ENCODE measurements at regions not wholly inside any gene's neighbourhood (a gene's known extent, or its start where the extent isn't known, plus 50 kb on each side); places are given as distances from the start of the nearest gene placed in this dataset.

DNA sequence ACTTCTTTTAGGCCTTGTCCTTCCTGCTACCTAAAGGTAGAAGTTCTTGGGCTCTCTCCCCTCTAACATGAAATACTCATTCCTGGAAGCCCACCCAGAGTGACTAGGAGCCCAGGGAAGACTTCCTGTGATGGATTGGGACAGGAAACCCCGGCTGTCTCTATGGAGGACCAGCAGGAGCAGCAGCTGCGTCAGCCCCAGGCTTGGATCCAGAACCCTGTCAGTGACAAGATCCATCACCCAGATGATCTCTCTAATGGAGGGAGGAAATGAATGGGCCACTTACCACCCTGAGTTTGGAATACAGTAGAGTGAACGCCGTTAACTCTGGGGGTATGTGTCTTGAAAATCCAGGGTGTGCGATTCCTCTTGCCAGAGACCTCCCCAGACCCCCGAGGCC lies 195.7 kb upstream of the WSCD1 start:
- TF ChIP-seq CTCF (IDR thresholded peaks at IDR 0.05 in 8 of 11, conservative IDR thresholded peaks at IDR 0.05 in 3 of 11): no peak
- TF ChIP-seq POLR2A (IDR thresholded peaks at IDR 0.05): no peak
- no peak for TF ChIP-seq POLR2AphosphoS5 (IDR thresholded peaks at IDR 0.05)

Data from spleen (tissue), 7 donors.